HEK293 (cell line): ENCODE measurements at regions not wholly inside any gene's neighbourhood (a gene's known extent, or its start where the extent isn't known, plus 50 kb on each side); places are given as distances from the start of the nearest gene placed in this dataset.

ENCODE experiments used
- KLF10 ChIP-seq: fragments of 450-650 bp; IDR thresholded peaks from 2 replicates; pipeline ENCODE4 v1.5.1; 2018; ENCODE audit warnings: missing biosample characterization, mild to moderate bottlenecking, missing genetic modification characterization
- KLF16 ChIP-seq: fragments of 450-650 bp; formaldehyde crosslinking; IDR thresholded peaks from 2 replicates; pipeline ENCODE4 v1.5.1; 2017; ENCODE audit warnings: missing biosample characterization, missing genetic modification characterization
- KLF9 ChIP-seq: fragments of 450-650 bp; formaldehyde crosslinking; IDR thresholded peaks from 2 replicates; pipeline ENCODE4 v1.5.1; 2016; ENCODE audit warnings: missing biosample characterization, missing genetic modification characterization, low read depth
- OVOL3 ChIP-seq: fragments of 450-650 bp; formaldehyde crosslinking; IDR thresholded peaks from 2 replicates; pipeline ENCODE4 v1.5.1; 2016; ENCODE audit warnings: missing biosample characterization, missing genetic modification characterization
- TRIM28 ChIP-seq: IDR thresholded peaks from 2 replicates; pipeline ENCODE4 v1.6.1; 2011; ENCODE audit warnings: low read length, control low read depth, borderline replicate concordance
- ZBTB48 ChIP-seq: fragments of 450-650 bp; formaldehyde crosslinking; IDR thresholded peaks from 2 replicates; pipeline ENCODE4 v1.5.1; 2016; ENCODE audit warnings: missing biosample characterization, missing genetic modification characterization
- ZBTB8A ChIP-seq: fragments of 450-650 bp; formaldehyde crosslinking; IDR thresholded peaks from 2 replicates; pipeline ENCODE4 v1.5.1; 2016; ENCODE audit warnings: missing biosample characterization, missing genetic modification characterization
- ZEB2 ChIP-seq: fragments of 450-650 bp; formaldehyde crosslinking; IDR thresholded peaks from 2 replicates; pipeline ENCODE4 v1.5.1; 2016; ENCODE audit warnings: missing biosample characterization, missing genetic modification characterization
- ZFP41 ChIP-seq: fragments of 450-650 bp; formaldehyde crosslinking; IDR thresholded peaks from 2 replicates; pipeline ENCODE4 v1.5.1; 2016; ENCODE audit warnings: missing biosample characterization, missing genetic modification characterization, borderline replicate concordance
- ZNF169 ChIP-seq: fragments of 450-650 bp; formaldehyde crosslinking; IDR thresholded peaks from 2 replicates; pipeline ENCODE4 v1.5.1; 2016; ENCODE audit warnings: missing biosample characterization, missing genetic modification characterization
- ZNF184 ChIP-seq: fragments of 450-650 bp; IDR thresholded peaks from 2 replicates; pipeline ENCODE4 v1.5.1; 2018; ENCODE audit warnings: missing biosample characterization, mild to moderate bottlenecking, missing genetic modification characterization
- ZNF239 ChIP-seq: fragments of 450-650 bp; formaldehyde crosslinking; IDR thresholded peaks from 2 replicates; pipeline ENCODE4 v1.5.1; 2016; ENCODE audit warnings: missing biosample characterization, missing genetic modification characterization
- ZNF311 ChIP-seq: fragments of 450-650 bp; formaldehyde crosslinking; IDR thresholded peaks from 2 replicates; pipeline ENCODE4 v1.5.1; 2017; ENCODE audit warnings: missing biosample characterization, missing genetic modification characterization, borderline replicate concordance
- ZNF521 ChIP-seq: fragments of 450-650 bp; formaldehyde crosslinking; IDR thresholded peaks from 2 replicates; pipeline ENCODE4 v1.5.1; 2017; ENCODE audit warnings: missing biosample characterization, mild to moderate bottlenecking, missing genetic modification characterization
- ZNF548 ChIP-seq: fragments of 450-650 bp; formaldehyde crosslinking; IDR thresholded peaks from 2 replicates; pipeline ENCODE4 v1.5.1; 2016; ENCODE audit warnings: missing biosample characterization, missing genetic modification characterization
- ZNF629 ChIP-seq: fragments of 450-650 bp; formaldehyde crosslinking; IDR thresholded peaks from 2 replicates; pipeline ENCODE4 v1.5.1; 2017; ENCODE audit warnings: missing biosample characterization, missing genetic modification characterization
- ZNF76 ChIP-seq: fragments of 450-650 bp; formaldehyde crosslinking; IDR thresholded peaks from 2 replicates; pipeline ENCODE4; 2016; ENCODE audit warnings: low read depth, missing biosample characterization, missing genetic modification characterization, borderline replicate concordance
- ZNF777 ChIP-seq: fragments of 450-650 bp; formaldehyde crosslinking; IDR thresholded peaks from 2 replicates; pipeline ENCODE4 v1.5.1; 2017; ENCODE audit warnings: missing biosample characterization, missing genetic modification characterization, borderline replicate concordance
- ZNF843 ChIP-seq: fragments of 450-650 bp; formaldehyde crosslinking; IDR thresholded peaks from 2 replicates; pipeline ENCODE4 v1.5.1; 2016; ENCODE audit warnings: missing biosample characterization, missing genetic modification characterization
- ZXDB ChIP-seq: fragments of 450-650 bp; formaldehyde crosslinking; IDR thresholded peaks from 2 replicates; pipeline ENCODE4 v1.5.1; 2016; ENCODE audit warnings: missing biosample characterization, missing genetic modification characterization
- TF ChIP-seq, protein P1 (sequence below): fragments of 450-650 bp; formaldehyde crosslinking; conservative IDR thresholded peaks from 2 replicates; pipeline ENCODE4 v1.5.1; 2016; ENCODE audit warnings: low read depth, missing biosample characterization, missing genetic modification characterization
- TF ChIP-seq, protein P2 (sequence below): fragments of 450-650 bp; formaldehyde crosslinking; IDR thresholded peaks from 2 replicates; pipeline ENCODE4 v1.5.1; 2016; ENCODE audit warnings: missing biosample characterization, missing genetic modification characterization
- TF ChIP-seq, protein P3 (sequence below): fragments of 450-650 bp; formaldehyde crosslinking; IDR thresholded peaks from 2 replicates; pipeline ENCODE4 v1.5.1; 2016; ENCODE audit warnings: missing biosample characterization, missing genetic modification characterization
- TF ChIP-seq, protein P4 (sequence below): fragments of 450-650 bp; formaldehyde crosslinking; IDR thresholded peaks from 2 replicates; pipeline ENCODE4 v1.5.1; 2016; ENCODE audit warnings: missing biosample characterization, missing genetic modification characterization
- TF ChIP-seq, protein P5 (sequence below): fragments of 450-650 bp; formaldehyde crosslinking; IDR thresholded peaks from 2 replicates; pipeline ENCODE4 v1.5.1; 2017; ENCODE audit warnings: missing biosample characterization, mild to moderate bottlenecking, missing genetic modification characterization, moderate library complexity
- TF ChIP-seq, protein P6 (sequence below): fragments of 450-650 bp; formaldehyde crosslinking; IDR thresholded peaks from 2 replicates; pipeline ENCODE4 v1.5.1; 2017; ENCODE audit warnings: missing biosample characterization, missing genetic modification characterization

DNA sequence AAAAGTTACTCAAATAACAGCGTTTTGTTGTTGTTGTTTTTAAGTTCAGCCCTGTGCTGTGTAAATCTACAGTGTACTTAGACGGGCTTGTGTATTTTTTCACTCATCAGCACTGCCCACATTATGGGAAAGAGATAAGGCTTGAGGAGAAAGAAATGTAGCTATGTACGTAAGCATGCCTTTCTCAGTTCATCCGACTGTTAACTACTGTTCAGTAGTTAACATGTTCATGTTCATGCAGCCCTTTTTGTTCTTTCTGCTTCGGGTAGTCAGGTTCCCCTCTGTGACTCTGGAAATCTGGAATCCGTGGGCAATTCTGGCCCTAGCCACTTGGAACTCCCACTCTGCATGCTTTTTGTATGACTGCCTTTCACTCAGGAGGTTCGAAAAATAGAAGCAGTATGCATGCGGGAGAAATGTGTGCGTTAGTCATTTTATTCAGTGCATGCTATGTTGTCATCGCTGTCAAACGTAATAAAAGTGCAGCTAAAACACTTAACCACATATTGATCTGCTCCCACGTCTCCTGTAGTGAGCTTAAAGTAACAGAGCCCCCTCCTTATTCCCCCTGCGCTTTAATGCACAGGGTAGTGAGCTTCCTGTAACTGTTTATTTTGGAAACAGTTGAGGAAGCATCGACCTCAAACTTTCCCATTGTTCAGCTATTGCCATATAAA, 283.1 kb upstream of the NR2F2 start (continued):
- TF ChIP-seq ZNF777 (tag by site-specific recombination) (no peak), ZBTB48 (tag by site-specific recombination) (no peak), ZNF184 (no peak), KLF16 (tag by site-specific recombination) (no peak), ZNF548 (tag by site-specific recombination) (no peak), ZNF76 (tag by site-specific recombination) (no peak), ZNF311 (tag by site-specific recombination) (no peak), TRIM28 (peak; percentile 38; the same call in 1 of the 2 replicates), ZFP41 (tag by site-specific recombination) (no peak), ZBTB8A (0 out of 2 replicates have a peak, but pooled peaks have one; percentile 15), ZNF843 (tag by site-specific recombination) (peak; percentile 83), OVOL3 (no peak), ZEB2 (0 out of 2 replicates have a peak, but pooled peaks have one; percentile 24), ZNF169 (tag by site-specific recombination) (no peak), ZNF521 (tag by site-specific recombination) (no peak), ZNF629 (tag by site-specific recombination) (peak; percentile 88), ZNF239 (no peak), ZXDB (tag by site-specific recombination) (peak; percentile 31; the same call in 1 of the 2 replicates), KLF9 (tag by site-specific recombination) (no peak), KLF10 (tag by site-specific recombination) (0 out of 2 replicates have a peak, but pooled peaks have one; percentile 21)
- TF ChIP-seq, protein P1, sequence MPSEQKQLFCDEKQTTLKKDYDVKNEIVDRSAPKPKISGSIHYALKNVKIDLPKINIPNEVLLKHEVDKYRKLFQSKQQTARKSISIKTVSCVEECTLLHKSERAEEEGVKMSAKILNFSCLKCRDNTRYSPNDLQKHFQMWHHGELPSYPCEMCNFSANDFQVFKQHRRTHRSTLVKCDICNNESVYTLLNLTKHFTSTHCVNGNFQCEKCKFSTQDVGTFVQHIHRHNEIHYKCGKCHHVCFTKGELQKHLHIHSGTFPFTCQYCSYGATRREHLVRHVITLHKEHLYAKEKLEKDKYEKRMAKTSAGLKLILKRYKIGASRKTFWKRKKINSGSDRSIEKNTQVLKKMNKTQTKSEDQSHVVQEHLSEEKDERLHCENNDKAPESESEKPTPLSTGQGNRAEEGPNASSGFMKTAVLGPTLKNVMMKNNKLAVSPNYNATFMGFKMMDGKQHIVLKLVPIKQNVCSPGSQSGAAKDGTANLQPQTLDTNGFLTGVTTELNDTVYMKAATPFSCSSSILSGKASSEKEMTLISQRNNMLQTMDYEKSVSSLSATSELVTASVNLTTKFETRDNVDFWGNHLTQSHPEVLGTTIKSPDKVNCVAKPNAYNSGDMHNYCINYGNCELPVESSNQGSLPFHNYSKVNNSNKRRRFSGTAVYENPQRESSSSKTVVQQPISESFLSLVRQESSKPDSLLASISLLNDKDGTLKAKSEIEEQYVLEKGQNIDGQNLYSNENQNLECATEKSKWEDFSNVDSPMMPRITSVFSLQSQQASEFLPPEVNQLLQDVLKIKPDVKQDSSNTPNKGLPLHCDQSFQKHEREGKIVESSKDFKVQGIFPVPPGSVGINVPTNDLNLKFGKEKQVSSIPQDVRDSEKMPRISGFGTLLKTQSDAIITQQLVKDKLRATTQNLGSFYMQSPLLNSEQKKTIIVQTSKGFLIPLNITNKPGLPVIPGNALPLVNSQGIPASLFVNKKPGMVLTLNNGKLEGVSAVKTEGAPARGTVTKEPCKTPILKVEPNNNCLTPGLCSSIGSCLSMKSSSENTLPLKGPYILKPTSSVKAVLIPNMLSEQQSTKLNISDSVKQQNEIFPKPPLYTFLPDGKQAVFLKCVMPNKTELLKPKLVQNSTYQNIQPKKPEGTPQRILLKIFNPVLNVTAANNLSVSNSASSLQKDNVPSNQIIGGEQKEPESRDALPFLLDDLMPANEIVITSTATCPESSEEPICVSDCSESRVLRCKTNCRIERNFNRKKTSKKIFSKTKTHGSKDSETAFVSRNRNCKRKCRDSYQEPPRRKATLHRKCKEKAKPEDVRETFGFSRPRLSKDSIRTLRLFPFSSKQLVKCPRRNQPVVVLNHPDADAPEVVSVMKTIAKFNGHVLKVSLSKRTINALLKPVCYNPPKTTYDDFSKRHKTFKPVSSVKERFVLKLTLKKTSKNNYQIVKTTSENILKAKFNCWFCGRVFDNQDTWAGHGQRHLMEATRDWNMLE (tag by site-specific recombination): no peak
- TF ChIP-seq, protein P2, sequence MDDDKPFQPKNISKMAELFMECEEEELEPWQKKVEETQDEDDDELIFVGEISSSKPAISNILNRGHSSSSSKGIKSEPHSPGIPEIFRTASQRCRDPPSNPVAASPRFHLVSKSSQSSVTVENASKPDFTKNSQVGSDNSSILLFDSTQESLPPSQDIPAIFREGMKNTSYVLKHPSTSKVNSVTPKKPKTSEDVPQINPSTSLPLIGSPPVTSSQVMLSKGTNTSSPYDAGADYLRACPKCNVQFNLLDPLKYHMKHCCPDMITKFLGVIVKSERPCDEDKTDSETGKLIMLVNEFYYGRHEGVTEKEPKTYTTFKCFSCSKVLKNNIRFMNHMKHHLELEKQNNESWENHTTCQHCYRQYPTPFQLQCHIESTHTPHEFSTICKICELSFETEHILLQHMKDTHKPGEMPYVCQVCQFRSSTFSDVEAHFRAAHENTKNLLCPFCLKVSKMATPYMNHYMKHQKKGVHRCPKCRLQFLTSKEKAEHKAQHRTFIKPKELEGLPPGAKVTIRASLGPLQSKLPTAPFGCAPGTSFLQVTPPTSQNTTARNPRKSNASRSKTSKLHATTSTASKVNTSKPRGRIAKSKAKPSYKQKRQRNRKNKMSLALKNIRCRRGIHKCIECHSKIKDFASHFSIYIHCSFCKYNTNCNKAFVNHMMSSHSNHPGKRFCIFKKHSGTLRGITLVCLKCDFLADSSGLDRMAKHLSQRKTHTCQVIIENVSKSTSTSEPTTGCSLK: no peak
- TF ChIP-seq, protein P3, sequence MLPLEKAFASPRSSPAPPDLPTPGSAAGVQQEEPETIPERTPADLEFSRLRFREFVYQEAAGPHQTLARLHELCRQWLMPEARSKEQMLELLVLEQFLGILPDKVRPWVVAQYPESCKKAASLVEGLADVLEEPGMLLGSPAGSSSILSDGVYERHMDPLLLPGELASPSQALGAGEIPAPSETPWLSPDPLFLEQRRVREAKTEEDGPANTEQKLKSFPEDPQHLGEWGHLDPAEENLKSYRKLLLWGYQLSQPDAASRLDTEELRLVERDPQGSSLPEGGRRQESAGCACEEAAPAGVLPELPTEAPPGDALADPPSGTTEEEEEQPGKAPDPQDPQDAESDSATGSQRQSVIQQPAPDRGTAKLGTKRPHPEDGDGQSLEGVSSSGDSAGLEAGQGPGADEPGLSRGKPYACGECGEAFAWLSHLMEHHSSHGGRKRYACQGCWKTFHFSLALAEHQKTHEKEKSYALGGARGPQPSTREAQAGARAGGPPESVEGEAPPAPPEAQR (tag by site-specific recombination): no peak
- TF ChIP-seq, protein P4, sequence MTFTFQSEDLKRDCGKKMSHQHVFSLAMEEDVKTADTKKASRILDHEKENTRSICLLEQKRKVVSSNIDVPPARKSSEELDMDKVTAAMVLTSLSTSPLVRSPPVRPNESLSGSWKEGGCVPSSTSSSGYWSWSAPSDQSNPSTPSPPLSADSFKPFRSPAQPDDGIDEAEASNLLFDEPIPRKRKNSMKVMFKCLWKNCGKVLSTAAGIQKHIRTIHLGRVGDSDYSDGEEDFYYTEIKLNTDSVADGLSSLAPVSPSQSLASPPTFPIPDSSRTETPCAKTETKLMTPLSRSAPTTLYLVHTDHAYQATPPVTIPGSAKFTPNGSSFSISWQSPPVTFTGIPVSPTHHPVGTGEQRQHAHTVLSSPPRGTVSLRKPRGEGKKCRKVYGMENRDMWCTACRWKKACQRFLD (tag by site-specific recombination): no peak
- TF ChIP-seq, protein P5, sequence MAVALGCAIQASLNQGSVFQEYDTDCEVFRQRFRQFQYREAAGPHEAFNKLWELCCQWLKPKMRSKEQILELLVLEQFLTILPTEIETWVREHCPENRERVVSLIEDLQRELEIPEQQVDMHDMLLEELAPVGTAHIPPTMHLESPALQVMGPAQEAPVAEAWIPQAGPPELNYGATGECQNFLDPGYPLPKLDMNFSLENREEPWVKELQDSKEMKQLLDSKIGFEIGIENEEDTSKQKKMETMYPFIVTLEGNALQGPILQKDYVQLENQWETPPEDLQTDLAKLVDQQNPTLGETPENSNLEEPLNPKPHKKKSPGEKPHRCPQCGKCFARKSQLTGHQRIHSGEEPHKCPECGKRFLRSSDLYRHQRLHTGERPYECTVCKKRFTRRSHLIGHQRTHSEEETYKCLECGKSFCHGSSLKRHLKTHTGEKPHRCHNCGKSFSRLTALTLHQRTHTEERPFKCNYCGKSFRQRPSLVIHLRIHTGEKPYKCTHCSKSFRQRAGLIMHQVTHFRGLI (tag by site-specific recombination): no peak
- TF ChIP-seq, protein P6, sequence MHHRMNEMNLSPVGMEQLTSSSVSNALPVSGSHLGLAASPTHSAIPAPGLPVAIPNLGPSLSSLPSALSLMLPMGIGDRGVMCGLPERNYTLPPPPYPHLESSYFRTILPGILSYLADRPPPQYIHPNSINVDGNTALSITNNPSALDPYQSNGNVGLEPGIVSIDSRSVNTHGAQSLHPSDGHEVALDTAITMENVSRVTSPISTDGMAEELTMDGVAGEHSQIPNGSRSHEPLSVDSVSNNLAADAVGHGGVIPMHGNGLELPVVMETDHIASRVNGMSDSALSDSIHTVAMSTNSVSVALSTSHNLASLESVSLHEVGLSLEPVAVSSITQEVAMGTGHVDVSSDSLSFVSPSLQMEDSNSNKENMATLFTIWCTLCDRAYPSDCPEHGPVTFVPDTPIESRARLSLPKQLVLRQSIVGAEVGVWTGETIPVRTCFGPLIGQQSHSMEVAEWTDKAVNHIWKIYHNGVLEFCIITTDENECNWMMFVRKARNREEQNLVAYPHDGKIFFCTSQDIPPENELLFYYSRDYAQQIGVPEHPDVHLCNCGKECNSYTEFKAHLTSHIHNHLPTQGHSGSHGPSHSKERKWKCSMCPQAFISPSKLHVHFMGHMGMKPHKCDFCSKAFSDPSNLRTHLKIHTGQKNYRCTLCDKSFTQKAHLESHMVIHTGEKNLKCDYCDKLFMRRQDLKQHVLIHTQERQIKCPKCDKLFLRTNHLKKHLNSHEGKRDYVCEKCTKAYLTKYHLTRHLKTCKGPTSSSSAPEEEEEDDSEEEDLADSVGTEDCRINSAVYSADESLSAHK (tag by site-specific recombination): no peak
